ENCODE measurements at regions not wholly inside any gene's neighbourhood (a gene's known extent, or its start where the extent isn't known, plus 50 kb on each side); places are given as distances from the start of the nearest gene placed in this dataset.

DNA sequence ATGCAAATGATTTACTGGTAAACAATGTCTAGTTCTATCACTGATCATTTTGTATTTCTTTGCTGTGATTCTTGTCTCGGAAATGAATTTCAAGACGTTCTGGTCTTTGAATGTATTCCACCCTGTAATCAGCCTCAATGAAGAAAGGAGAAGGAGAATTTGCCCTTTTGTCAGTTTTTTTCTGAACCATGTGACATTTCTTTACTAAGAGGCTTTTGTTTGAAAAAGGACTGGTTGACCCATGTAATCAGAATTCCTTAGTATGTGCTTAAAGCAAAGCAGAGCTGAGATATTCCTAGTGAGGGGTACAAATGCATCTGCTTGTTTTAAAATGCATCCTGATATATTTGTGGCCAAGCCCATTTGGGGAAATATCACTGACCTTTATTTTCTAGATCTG, 581.6 kb downstream of the ETV1 start:
- DNase-seq = no peak
- H3K27me3 ChIP-seq = no peaks in the 10 kb centered on the region

DNA sequence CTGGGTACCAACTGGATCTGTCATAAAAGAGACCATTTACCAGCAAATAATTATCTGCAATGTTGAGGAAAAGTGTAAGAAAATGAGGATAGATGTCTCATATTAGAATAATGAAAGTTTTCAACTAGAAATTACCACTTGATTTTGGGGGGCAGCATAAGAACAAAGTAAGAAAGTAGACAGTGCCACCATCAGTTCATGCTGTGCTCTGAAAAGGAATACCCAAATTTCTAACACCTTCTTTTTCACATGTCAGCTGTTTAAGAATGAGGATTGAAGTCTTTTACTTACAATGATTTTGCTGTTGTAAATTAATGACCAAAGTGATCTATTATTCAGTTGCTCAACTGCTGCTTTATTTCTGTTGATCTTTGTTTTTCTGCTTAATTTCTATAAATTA, 578.3 kb downstream of the ETV1 start:
- Histone ChIP-seq H3K9me3 (no peaks in the 10 kb centered on the region), H3K27ac (no peak overlapping the region), H3K36me3 (no peaks in the 10 kb centered on the region), H3K4me1 (no peaks in the 10 kb centered on the region), H3K27me3 (no peaks in the 10 kb centered on the region), H3K4me3 (no peak overlapping the region)
- TF ChIP-seq, protein P1, sequence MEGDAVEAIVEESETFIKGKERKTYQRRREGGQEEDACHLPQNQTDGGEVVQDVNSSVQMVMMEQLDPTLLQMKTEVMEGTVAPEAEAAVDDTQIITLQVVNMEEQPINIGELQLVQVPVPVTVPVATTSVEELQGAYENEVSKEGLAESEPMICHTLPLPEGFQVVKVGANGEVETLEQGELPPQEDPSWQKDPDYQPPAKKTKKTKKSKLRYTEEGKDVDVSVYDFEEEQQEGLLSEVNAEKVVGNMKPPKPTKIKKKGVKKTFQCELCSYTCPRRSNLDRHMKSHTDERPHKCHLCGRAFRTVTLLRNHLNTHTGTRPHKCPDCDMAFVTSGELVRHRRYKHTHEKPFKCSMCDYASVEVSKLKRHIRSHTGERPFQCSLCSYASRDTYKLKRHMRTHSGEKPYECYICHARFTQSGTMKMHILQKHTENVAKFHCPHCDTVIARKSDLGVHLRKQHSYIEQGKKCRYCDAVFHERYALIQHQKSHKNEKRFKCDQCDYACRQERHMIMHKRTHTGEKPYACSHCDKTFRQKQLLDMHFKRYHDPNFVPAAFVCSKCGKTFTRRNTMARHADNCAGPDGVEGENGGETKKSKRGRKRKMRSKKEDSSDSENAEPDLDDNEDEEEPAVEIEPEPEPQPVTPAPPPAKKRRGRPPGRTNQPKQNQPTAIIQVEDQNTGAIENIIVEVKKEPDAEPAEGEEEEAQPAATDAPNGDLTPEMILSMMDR (IDR thresholded peaks at IDR 0.05) = no peak
- intact Hi-C loops (cut with DNase I; ENCODE audit: low total_unique reads) = no loop called here
- DNase-seq = no peak

More for the DNA sequence above, 581.6 kb downstream of the ETV1 start:
- Histone ChIP-seq H3K4me3 (no peak overlapping the region), H3K9me3 (no peaks in the 10 kb centered on the region), H3K4me1 (no peaks in the 10 kb centered on the region), H3K36me3 (no peaks in the 10 kb centered on the region), H3K27ac (no peak overlapping the region)
- TF ChIP-seq, protein P1 (IDR thresholded peaks at IDR 0.05) = no peak
- intact Hi-C loops (cut with DNase I; ENCODE audit: low total_unique reads) = no loop called here

DNA sequence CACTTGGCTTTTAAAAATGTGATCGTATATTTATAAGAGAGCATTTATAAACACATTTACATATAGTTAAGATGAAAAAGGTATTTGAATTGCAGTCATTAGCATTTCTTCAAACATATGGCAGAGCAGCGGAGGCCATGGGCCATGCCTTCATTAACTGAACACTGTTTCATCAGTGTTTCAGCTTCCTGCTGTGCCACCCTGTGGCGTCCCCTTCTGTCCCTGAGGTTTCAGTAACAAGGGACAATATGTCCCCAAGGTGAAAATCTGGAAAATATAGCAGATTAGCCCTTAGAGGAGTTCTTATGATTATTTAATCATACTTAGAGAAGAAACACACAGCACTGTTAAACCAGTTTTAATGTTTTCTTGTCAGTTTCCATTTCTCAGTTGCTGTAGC, 577.8 kb downstream of the ETV1 start:
- TF ChIP-seq, protein P1 (IDR thresholded peaks at IDR 0.05) = no peak
- no peak for DNase-seq
- Histone ChIP-seq H3K27me3 (no peaks in the 10 kb centered on the region), H3K4me3 (no peak overlapping the region), H3K4me1 (no peaks in the 10 kb centered on the region), H3K36me3 (no peaks in the 10 kb centered on the region), H3K9me3 (no peaks in the 10 kb centered on the region), H3K27ac (no peak overlapping the region)
- intact Hi-C loops (cut with DNase I; ENCODE audit: low total_unique reads) = no loop called here

DNA sequence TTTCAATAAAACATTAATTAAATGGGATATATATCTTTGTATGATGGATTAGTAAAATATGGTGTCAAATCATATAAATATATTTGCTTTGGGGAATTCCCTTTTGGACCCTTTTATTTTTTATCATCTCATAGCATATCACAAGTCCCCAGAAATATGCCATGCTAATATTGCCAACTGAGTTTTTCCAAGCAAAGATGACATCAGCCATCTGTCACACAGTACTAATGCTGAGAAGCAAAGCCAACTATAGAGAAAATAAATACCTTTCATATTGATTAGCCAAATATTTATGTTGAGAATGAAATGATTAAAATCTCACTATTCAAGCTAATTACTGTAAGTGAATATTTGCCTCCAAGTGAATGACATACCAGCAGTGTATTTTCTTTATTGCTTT, 575.3 kb downstream of the ETV1 start:
- intact Hi-C loops (cut with DNase I; ENCODE audit: low total_unique reads) = no loop called here
- H3K4me3 ChIP-seq = no peak overlapping the region
- H3K27me3 ChIP-seq = no peaks in the 10 kb centered on the region
- DNase-seq = no peak
- H3K36me3 ChIP-seq = no peaks in the 10 kb centered on the region
- no peaks in the 10 kb centered on the region for H3K4me1 ChIP-seq
- H3K9me3 ChIP-seq = no peaks in the 10 kb centered on the region
- TF ChIP-seq, protein P1 (IDR thresholded peaks at IDR 0.05) = no peak
- no peak overlapping the region for H3K27ac ChIP-seq

DNA sequence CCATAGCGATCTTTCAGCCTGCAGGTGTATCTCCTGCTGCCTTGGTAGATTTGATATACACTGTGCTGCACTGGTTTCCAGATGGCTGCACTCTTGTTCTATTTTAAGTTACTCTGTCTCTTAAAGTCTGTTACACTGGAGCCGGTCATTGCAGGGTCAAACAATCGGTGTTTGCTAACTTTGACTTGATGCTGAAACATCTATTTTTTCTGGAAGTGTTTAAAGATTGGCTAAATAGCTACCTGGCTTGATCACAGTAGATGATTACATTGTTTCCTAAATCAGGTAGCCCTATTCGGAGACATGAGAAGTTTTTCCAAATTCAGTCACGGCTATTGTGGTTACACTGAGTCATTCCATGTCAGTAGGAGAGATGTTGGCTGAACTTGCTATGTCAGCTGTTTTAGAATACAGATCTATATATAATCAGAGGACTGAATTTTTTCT, 574.8 kb downstream of the ETV1 start:
- no peak overlapping the region for H3K4me3 ChIP-seq
- TF ChIP-seq, protein P1 (IDR thresholded peaks at IDR 0.05) = no peak
- intact Hi-C loops (cut with DNase I; ENCODE audit: low total_unique reads) = no loop called here
- no peak overlapping the region for H3K27ac ChIP-seq
- H3K27me3 ChIP-seq = no peaks in the 10 kb centered on the region
- H3K36me3 ChIP-seq = no peaks in the 10 kb centered on the region
- no peak for DNase-seq
- H3K4me1 ChIP-seq = no peaks in the 10 kb centered on the region
- H3K9me3 ChIP-seq = no peaks in the 10 kb centered on the region

DNA sequence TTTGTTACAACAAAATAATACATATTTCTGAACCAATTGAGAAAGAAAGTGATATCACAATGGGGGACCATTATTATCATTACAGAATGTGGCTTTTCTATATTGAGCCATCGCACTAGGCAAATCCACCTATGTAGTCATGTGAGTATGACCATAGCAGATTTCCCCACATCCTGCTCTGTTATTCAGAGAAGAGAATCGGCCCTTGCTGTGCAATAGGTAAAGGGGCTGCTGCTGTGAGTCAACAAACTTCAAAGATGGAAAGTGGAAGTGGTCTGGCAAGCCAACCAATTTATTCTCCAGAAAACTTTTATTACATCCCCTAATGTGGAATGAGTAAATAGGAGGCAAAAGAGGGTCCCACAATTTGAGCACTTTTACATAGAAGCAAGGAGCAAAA, 573.4 kb downstream of the ETV1 start:
- Histone ChIP-seq H3K27ac (no peak overlapping the region), H3K4me1 (no peaks in the 10 kb centered on the region), H3K9me3 (no peaks in the 10 kb centered on the region), H3K27me3 (no peaks in the 10 kb centered on the region), H3K4me3 (no peak overlapping the region), H3K36me3 (no peaks in the 10 kb centered on the region)
- DNase-seq = no peak
- intact Hi-C loops (cut with DNase I; ENCODE audit: low total_unique reads) = no loop called here
- TF ChIP-seq, protein P1 (IDR thresholded peaks at IDR 0.05) = no peak
